LNCAP (cell line): ENCODE measurements at regions not wholly inside any gene's neighbourhood (a gene's known extent, or its start where the extent isn't known, plus 50 kb on each side); places are given as distances from the start of the nearest gene placed in this dataset.

Experiments used
- CTCF ChIP-seq: fragments of 450-650 bp; IDR thresholded peaks from 2 replicates; pipeline ENCODE4 v1.5.1; 2017; ENCODE audit warnings: mild to moderate bottlenecking

GRCh38 chr2:57370882-57371585 lies 675.6 kb upstream of the VRK2 start:
- no peak for TF ChIP-seq CTCF

GRCh38 chr2:57372237-57372984 lies 674.2 kb upstream of the VRK2 start:
- no peak for TF ChIP-seq CTCF

GRCh38 chr2:57373530-57373929 lies 673.1 kb upstream of the VRK2 start:
- TF ChIP-seq CTCF = no peak

- no peak for TF ChIP-seq CTCF
These were observed 669.6 kb upstream of the VRK2 start for GRCh38 chr2:57376985-57377384.

GRCh38 chr2:57386305-57386704 lies 660.3 kb upstream of the VRK2 start:
- no peak for TF ChIP-seq CTCF

- no peak for TF ChIP-seq CTCF
These were observed 650.1 kb upstream of the VRK2 start for GRCh38 chr2:57396355-57397098.

- TF ChIP-seq CTCF = no peak
These were observed 648.9 kb upstream of the VRK2 start for GRCh38 chr2:57397550-57398360.
